HK-2 (cell line): ENCODE measurements at regions not wholly inside any gene's neighbourhood (a gene's known extent, or its start where the extent isn't known, plus 50 kb on each side); places are given as distances from the start of the nearest gene placed in this dataset.
A peak's percentile ranks its signal among the peaks of the same experiment; 100 is the strongest.
"Not testable (repeated sequence)": the region's sequence is repeated elsewhere in the genome, so short reads cannot be mapped to it uniquely, and the experiment has no call there.

ENCODE experiments used
- DNase-seq: peaks from one replicate; pipeline ENCODE4 v3.0.0-alpha.2; 2018; ENCODE audit not compliant: unreplicated experiment

DNA sequence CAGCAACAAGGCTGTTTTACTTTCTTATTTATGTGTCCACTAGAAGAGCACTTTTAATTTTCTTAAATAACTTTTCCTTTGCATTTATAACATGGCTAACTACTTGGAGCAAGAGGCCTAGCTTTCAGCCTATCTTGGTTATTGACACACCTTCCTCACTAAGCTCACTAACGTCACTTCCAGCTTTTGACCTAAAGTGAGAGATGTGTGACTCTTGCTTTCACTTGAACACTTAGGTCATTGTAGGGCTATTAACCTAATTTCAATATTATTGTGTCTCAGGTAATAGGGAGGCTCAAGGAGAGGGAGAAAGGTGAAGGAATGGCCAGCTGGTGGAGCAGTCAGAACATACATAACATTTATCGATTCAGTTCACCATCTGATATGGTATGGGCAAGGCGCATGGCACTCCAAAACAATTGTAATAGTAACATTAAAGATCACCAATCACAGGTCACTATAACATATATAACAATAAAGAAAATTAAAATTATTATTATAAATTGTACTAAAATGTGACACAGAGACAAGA lies 95.0 kb upstream of the FAM20C start:
- no peak for DNase-seq

GRCh38 chr7:101146-102046 lies 91.0 kb upstream of the FAM20C start:
- DNase-seq: peak; percentile 69

- DNase-seq: no peak
These were observed 90.2 kb upstream of the FAM20C start for GRCh38 chr7:102047-102711.

DNA sequence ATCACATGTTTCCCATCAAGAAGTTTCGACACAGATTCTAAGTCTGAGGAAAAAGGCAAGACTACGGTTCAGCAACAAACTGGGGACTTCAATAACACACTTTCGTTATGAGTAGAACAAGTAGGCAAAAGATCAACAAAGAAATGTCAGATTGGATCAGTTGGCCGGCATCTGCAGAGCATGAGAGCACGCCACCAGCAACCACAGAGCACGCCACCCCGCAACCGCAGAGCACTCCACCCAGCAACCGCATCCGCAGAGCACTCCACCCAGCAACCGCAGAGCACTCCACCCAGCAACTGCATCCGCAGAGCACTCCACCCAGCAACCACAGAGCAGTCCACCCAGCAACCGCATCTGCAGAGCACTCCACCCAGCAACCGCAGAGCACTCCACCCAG lies 89.7 kb upstream of the FAM20C start:
- DNase-seq: no peak

GRCh38 chr7:103981-104380 lies 88.4 kb upstream of the FAM20C start:
- not testable (repeated sequence) for DNase-seq

DNA sequence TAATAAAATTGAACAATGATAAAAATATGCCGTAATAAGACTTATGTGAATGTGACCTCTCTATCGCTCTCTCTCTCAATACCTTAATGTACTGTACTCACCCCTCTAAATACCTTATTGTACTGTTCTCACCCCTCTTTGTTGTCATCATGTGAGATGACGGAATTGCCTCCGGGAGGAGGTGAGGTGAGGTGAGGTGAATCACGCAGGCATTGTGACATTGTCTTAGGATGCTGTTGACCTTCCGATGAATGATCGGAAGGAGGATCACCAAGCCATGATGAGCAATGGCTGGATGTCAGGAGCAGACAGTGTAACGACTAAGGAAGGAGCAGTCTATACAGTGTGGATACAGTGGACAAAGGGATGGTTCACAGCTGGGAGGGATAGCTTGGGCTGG lies 87.4 kb upstream of the FAM20C start:
- no peak for DNase-seq

DNA sequence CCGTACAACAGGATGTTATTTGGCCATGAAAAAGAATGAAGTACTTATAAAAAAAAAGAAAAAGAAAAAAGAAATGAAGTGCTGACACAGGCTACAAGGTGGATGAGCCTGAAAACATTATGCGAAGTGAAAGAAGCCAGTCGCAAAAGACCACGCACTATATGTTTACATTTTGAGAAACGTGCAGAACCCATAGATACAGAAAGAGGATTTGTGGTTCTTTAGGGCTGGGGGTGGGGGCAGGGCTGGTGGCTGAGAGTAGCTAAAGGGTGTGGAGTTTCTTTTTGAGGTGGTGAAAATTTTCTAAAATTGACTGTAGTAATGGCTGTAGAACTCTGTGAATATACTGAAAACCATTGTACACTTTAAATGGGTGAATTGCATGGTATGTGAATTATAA lies 86.0 kb upstream of the FAM20C start:
- no peak for DNase-seq

- DNase-seq: no peak
These were observed 85.1 kb upstream of the FAM20C start for GRCh38 chr7:107233-107632.

DNA sequence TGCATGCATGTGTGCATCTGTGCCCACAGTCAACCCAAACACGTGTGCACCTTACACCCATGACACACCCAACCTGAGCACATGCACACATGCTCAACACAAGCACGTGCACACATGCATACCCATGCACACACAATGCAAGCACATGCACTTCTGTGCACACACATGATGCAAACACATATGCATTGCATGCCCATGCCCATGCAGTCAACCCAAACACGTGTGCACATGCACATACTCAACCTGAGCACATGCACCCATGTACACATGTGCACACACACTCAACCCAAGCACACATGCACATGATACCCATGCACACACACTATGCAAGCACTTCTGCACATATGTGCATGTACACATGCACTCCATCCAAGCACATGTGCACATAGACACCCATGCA lies 84.5 kb upstream of the FAM20C start:
- no peak for DNase-seq

GRCh38 chr7:109094-109493 lies 83.3 kb upstream of the FAM20C start:
- no peak for DNase-seq

GRCh38 chr7:109898-110556 lies 82.3 kb upstream of the FAM20C start:
- DNase-seq: no peak

- DNase-seq: no peak
These were observed 81.7 kb upstream of the FAM20C start for GRCh38 chr7:110557-111232.

DNA sequence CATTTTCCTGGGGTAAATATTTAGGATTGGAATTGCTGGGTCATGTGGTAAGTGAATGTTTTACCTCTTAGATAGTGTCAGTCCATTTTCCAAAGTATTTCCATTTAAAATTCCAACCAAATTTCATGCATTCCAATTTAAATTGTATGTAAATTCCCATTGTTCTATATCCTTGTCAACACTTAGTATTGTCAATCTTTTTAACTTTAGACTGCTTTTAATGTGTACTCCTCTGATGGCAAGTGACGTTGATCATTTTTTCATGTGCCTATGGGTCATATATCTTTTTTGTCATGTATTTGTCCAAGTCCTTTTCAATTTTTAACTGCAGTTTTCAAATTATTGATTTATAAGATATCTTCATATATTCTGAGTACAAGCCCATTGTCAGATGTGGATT lies 80.8 kb upstream of the FAM20C start:
- no peak for DNase-seq

DNA sequence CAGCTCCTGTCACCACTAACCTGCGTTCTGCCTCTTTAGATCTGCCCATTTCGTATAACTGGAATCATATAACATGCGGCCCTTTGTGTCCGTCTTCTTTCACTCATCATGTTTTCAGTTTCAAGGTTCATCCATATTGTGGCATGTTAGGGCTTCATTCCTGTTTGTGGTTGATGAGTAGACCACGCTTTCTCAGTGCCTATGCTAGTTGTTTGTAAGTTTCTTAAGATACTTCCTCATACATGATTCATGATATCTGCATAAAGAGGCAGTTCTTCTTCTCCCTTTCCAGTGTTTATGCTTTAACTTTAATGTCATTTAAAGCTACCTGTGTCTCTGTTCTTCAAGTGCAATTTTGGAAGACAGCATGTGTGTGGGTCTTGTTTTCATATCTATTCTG lies 79.5 kb upstream of the FAM20C start:
- DNase-seq: no peak

- no peak for DNase-seq
These were observed 77.0 kb upstream of the FAM20C start for GRCh38 chr7:115274-115911.

DNA sequence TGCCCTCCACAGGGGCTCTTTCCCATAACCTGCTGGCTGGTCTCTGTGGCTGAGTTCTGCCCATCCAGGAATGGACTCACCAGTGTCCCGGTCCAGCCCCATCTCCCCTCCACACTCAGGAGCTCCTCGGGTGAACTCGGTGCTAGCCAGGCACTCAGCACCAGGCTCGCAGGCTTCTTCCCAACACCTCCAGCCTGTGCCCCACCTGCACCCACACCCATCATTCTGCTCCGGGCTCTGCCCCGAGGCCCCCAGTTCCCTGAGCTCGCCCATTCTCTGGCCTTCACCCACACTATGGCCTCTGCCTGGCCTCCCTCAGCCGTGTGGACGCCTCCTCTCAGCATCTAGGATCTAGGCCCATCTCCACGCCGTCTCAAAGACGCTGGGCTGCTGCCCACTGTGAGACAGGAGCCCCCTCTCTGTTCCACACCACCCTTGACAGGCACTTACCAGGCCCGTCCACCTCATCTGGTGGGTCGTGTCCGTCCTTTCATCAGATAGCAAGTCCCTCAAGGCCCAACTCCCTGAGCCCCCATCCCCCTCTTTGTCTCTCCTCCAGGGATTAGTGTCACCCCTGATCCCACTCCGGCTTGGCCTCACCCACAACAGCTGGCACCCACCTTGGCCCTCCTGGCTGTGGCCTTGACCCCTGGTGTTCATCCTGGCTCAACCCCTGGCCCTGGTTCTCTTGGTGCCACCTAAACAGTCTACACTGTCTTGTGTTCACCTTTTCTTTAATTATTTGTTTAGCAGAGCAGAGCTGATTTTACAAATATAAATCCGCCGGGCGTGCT lies 76.0 kb upstream of the FAM20C start:
- no peak for DNase-seq

- no peak for DNase-seq
These were observed 74.3 kb upstream of the FAM20C start for GRCh38 chr7:117836-118614.

GRCh38 chr7:118615-119391 lies 73.6 kb upstream of the FAM20C start:
- DNase-seq: no peak
